Keratinocyte (primary cell): ENCODE measurements at regions not wholly inside any gene's neighbourhood (a gene's known extent, or its start where the extent isn't known, plus 50 kb on each side); places are given as distances from the start of the nearest gene placed in this dataset.

ENCODE experiments used
- DNase-seq: peaks from one replicate; pipeline ENCODE4 v3.0.0-alpha.2; 2011; ENCODE audit warnings: low read depth, missing footprints, low spot score
- FAIRE-seq: peaks from 2 replicates; lab custom pipeline; 2011; peaks lifted over from hg19 to GRCh38; lab: Jason Lieb, UNC
- H2AFZ ChIP-seq: 2 replicates; pipeline ENCODE4 v1.6.0; 2012; ENCODE audit warnings: low read length, control low read depth, inconsistent platforms; ENCODE audit not compliant: control insufficient read depth
- H3K27ac ChIP-seq: 2 replicates; pipeline ENCODE4 v1.5.1; 2011; ENCODE audit warnings: low read length; ENCODE audit not compliant: control insufficient read depth, insufficient read depth
- H3K27me3 ChIP-seq: 3 replicates; pipeline ENCODE4 v1.6.0; 2011; ENCODE audit warnings: low read length; ENCODE audit not compliant: control insufficient read depth, insufficient read depth; ENCODE audit errors: extremely low read depth
- H3K36me3 ChIP-seq, 2 experiments: 2 replicates in 1 of 2; 3 replicates in 1 of 2; pipeline ENCODE4 v1.5.1; 2011; ENCODE audit warnings: low read length in 2 of 2, mild to moderate bottlenecking in 1 of 2; ENCODE audit not compliant: control insufficient read depth in 2 of 2, insufficient read depth in 2 of 2; ENCODE audit errors: extremely low read depth in 1 of 2
- H3K4me1 ChIP-seq: 3 replicates; pipeline ENCODE4 v1.5.1; 2011; ENCODE audit warnings: low read length; ENCODE audit not compliant: control insufficient read depth, insufficient read depth; ENCODE audit errors: extremely low read depth
- H3K4me2 ChIP-seq: 3 replicates; pipeline ENCODE4 v1.6.0; 2011; ENCODE audit warnings: low read depth, low read length; ENCODE audit not compliant: control insufficient read depth, insufficient read depth; ENCODE audit errors: extremely low read depth
- H3K4me3 ChIP-seq, 3 experiments: fragments of 200-600 bp in 1 of 3; sonication (generic) in 1 of 3; 2 replicates in 2 of 3; 3 replicates in 1 of 3; pipeline ENCODE4 v1.5.1; 2011 to 2016; ENCODE audit warnings: low read length in 3 of 3, mild to moderate bottlenecking in 3 of 3, control low read depth in 2 of 3, inconsistent platforms in 1 of 3, low read depth in 1 of 3, mixed read lengths in 1 of 3, mixed run types in 1 of 3, moderate library complexity in 1 of 3; ENCODE audit not compliant: control insufficient read depth in 2 of 3, insufficient read depth in 2 of 3; ENCODE audit errors: extremely low read depth in 1 of 3
- H3K79me2 ChIP-seq: 2 replicates; pipeline ENCODE4 v1.6.0; 2012; ENCODE audit warnings: low read length; ENCODE audit not compliant: control insufficient read depth, insufficient read depth
- H3K9ac ChIP-seq: 3 replicates; pipeline ENCODE4 v1.6.0; 2011; ENCODE audit warnings: low read length; ENCODE audit not compliant: control insufficient read depth, insufficient read depth; ENCODE audit errors: extremely low read depth
- H3K9me1 ChIP-seq: 3 replicates; pipeline ENCODE4 v1.6.0; 2011; ENCODE audit warnings: low read length; ENCODE audit not compliant: control insufficient read depth, insufficient read depth; ENCODE audit errors: extremely low read depth
- H3K9me3 ChIP-seq: 2 replicates; pipeline ENCODE4 v1.5.1; 2012; ENCODE audit warnings: low read depth, low read length; ENCODE audit not compliant: control insufficient read depth
- H4K20me1 ChIP-seq: 3 replicates; pipeline ENCODE4 v1.6.0; 2011; ENCODE audit warnings: low read length; ENCODE audit not compliant: control insufficient read depth, insufficient read depth; ENCODE audit errors: extremely low read depth
- CTCF ChIP-seq, 3 experiments: IDR thresholded peaks in 1 of 3; conservative IDR thresholded peaks in 1 of 3; optimal IDR thresholded peaks in 1 of 3; 2 replicates in 2 of 3; 3 replicates in 1 of 3; pipeline versions ENCODE3 to v1.5.1; 2011; ENCODE audit warnings: low read length in 3 of 3, mild to moderate bottlenecking in 3 of 3, moderate library complexity in 2 of 3, control low read depth in 1 of 3, inconsistent platforms in 1 of 3; ENCODE audit not compliant: insufficient read depth in 2 of 3; ENCODE audit errors: extremely low read depth in 1 of 3
- EZH2 ChIP-seq: IDR thresholded peaks from one replicate; pipeline ENCODE4 v1.6.1; 2012; ENCODE audit warnings: inconsistent platforms, mild to moderate bottlenecking, low read length, moderate library complexity
- dilution Hi-C: fragments of 300-500 bp; cut with MboI; formaldehyde crosslinking; loops from one replicate; pipeline ENCODE4 v1.7.0; 2020; ENCODE audit warnings: low sequenced_read_pairs; ENCODE audit not compliant: extremely low pct_ligation_motif_present

DNA sequence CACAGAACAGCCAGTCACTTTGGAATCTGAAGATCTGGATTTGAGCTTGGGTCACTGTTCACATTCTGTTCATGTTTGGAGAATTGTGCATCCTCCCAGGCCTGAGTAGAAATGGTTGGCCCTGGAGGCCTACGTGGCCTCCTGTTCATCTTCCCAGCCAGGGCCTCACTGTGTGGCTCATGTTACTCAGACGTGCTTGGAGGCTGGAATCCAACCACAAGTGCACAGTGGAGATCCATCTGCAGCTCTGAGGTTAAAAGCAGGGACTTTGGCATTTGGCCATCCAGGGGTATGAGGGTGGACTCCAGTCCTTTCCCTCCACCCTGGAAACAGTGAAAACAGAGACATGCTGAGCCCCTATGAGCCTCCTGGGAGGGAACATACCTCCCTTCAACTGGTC lies 709.0 kb upstream of the IGFBP3 start:
- dilution Hi-C loops = no loop called here
- DNase-seq = no peak

GRCh38 chr7:46628389-46628788 lies 707.3 kb upstream of the IGFBP3 start:
- no peak for TF ChIP-seq CTCF (optimal IDR thresholded peaks at IDR 0.05 in 1 of 3, IDR thresholded peaks at IDR 0.05 in 1 of 3, conservative IDR thresholded peaks at IDR 0.05 in 1 of 3; ENCODE audit: extremely low read depth in 1 of 3, insufficient read depth in 2 of 3, low read length in 3 of 3)
- no peak for TF ChIP-seq EZH2
- dilution Hi-C loops = no loop called here
- no peak overlapping the region for H3K4me3 ChIP-seq
- H3K9me1 ChIP-seq = no peaks in the 10 kb centered on the region
- no peak overlapping the region for H3K27ac ChIP-seq
- no peaks in the 10 kb centered on the region for H3K79me2 ChIP-seq
- no peak for FAIRE-seq
- no peak overlapping the region for H3K4me2 ChIP-seq
- H3K9ac ChIP-seq = no peak overlapping the region
- no peaks in the 10 kb centered on the region for H3K27me3 ChIP-seq
- H3K4me1 ChIP-seq = no peaks in the 10 kb centered on the region
- H3K9me3 ChIP-seq = no peaks in the 10 kb centered on the region
- DNase-seq = no peak
- no peak overlapping the region for H2AFZ ChIP-seq
- H4K20me1 ChIP-seq = no peaks in the 10 kb centered on the region
- H3K36me3 ChIP-seq = no peaks in the 10 kb centered on the region

More for the DNA sequence above, 709.0 kb upstream of the IGFBP3 start:
- no peaks in the 10 kb centered on the region for H4K20me1 ChIP-seq
- H3K9ac ChIP-seq = no peak overlapping the region
- no peaks in the 10 kb centered on the region for H3K4me1 ChIP-seq
- no peak overlapping the region for H3K27ac ChIP-seq
- TF ChIP-seq EZH2 (no peak), CTCF (optimal IDR thresholded peaks at IDR 0.05 in 1 of 3, IDR thresholded peaks at IDR 0.05 in 1 of 3, conservative IDR thresholded peaks at IDR 0.05 in 1 of 3; ENCODE audit: extremely low read depth in 1 of 3, insufficient read depth in 2 of 3, low read length in 3 of 3) (no peak)
- H3K9me1 ChIP-seq = no peaks in the 10 kb centered on the region
- H3K36me3 ChIP-seq = no peaks in the 10 kb centered on the region
- H3K27me3 ChIP-seq = no peaks in the 10 kb centered on the region
- no peak overlapping the region for H3K4me2 ChIP-seq
- FAIRE-seq = peak; percentile 13
- no peak overlapping the region for H2AFZ ChIP-seq
- H3K9me3 ChIP-seq = no peaks in the 10 kb centered on the region
- no peaks in the 10 kb centered on the region for H3K79me2 ChIP-seq
- no peak overlapping the region for H3K4me3 ChIP-seq
